Gastroesophageal sphincter (tissue), 4 donors: ENCODE measurements at regions not wholly inside any gene's neighbourhood (a gene's known extent, or its start where the extent isn't known, plus 50 kb on each side); places are given as distances from the start of the nearest gene placed in this dataset.
"Not testable (repeated sequence)": the region's sequence is repeated elsewhere in the genome, so short reads cannot be mapped to it uniquely, and the experiment has no call there.

Source experiments
- ATAC-seq: fragments of 150-250 bp; one replicate; pipeline ENCODE4 v1.9.1; 2016; ENCODE audit warnings: mild to moderate bottlenecking, moderate library complexity
- H3K27ac ChIP-seq, 4 donors: fragments of 200-600 bp; sonication (generic) in 3 of 4; 1 replicate in 3 of 4; 2 replicates in 1 of 4; pipeline ENCODE4 v1.5.1; 2016 to 2019
- H3K27me3 ChIP-seq: fragments of 200-600 bp; sonication (generic); one replicate; pipeline ENCODE4 v1.5.1; 2019
- H3K36me3 ChIP-seq, 2 donors: fragments of 200-600 bp; sonication (generic); one replicate each; pipeline ENCODE4 v1.5.1; 2019; ENCODE audit warnings: control low read depth in 1 of 2
- H3K4me1 ChIP-seq, 3 donors: fragments of 200-600 bp; sonication (generic); 1 replicate in 2 of 3; 2 replicates in 1 of 3; pipeline ENCODE4 v1.5.1; 2016 to 2019; ENCODE audit warnings: control low read depth in 2 of 3
- H3K4me3 ChIP-seq, 2 donors: fragments of 200-600 bp; sonication (generic); one replicate each; pipeline ENCODE4 v1.5.1; 2019; ENCODE audit warnings: mild to moderate bottlenecking in 1 of 2, moderate library complexity in 1 of 2
- H3K9me3 ChIP-seq, 3 donors: fragments of 200-600 bp; sonication (generic); one replicate each; pipeline ENCODE4 v1.5.1; 2017 to 2019; ENCODE audit warnings: control low read depth in 2 of 3
- EP300 ChIP-seq: sonication (generic); formaldehyde crosslinking; IDR thresholded peaks from one replicate; pipeline ENCODE4 v1.6.1; 2017; ENCODE audit warnings: antibody characterized with exemption, mild to moderate bottlenecking
- POLR2A ChIP-seq, 2 donors: fragments of 450-650 bp; IDR thresholded peaks; one replicate each; pipeline ENCODE4 v1.6.1; 2017; ENCODE audit warnings: antibody characterized with exemption in 2 of 2, mild to moderate bottlenecking in 2 of 2, moderate library complexity in 1 of 2
- POLR2AphosphoS5 ChIP-seq: sonication (generic); formaldehyde crosslinking; IDR thresholded peaks from one replicate; pipeline ENCODE4 v1.6.1; 2017; ENCODE audit warnings: antibody characterized with exemption
- WGBS, 2 donors: methylation state at CpG; one replicate each; pipeline ENCODE4 v1.1.5; 2018; ENCODE audit warnings: low coverage in 1 of 2; 5-methylcytosine and 5-hydroxymethylcytosine counted together
- TF ChIP-seq, protein P1 (sequence below), 4 experiments: fragments of 200-600 bp in 2 of 4; fragments of 450-650 bp in 2 of 4; sonication (generic) in 1 of 4; IDR thresholded peaks; one replicate each; pipeline ENCODE4 v1.5.1; 2017 to 2019; ENCODE audit warnings: antibody characterized with exemption in 4 of 4, mild to moderate bottlenecking in 2 of 4, moderate library complexity in 2 of 4

DNA sequence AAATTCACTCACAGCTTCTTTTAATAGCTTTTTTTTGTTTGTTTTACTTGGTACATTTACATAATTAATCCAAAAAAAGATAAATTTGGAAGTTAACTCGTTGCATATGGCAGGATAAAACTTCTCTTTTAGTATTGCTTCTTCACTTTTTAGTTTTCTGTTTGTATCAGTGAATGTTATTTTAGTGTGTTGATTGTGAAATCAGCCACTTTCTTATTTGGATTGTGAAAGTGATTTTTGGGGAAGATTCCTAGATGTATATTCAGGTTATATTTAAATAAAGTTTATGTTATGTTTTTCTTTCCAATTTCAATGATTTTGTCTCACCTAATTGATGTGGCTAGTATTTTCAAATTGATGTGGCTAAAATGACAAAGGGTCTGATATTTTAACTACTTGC is 693.9 kb upstream of the MGAT4C start:
- ATAC-seq, result no peak
- Histone ChIP-seq H3K4me3 (no peak overlapping the region), H3K36me3 (no peaks in the 10 kb centered on the region), H3K27me3 (no peaks in the 10 kb centered on the region), H3K9me3 (no peaks in the 10 kb centered on the region), H3K27ac (no peak overlapping the region), H3K4me1 (no peaks in the 10 kb centered on the region)
- WGBS, 2 donors, result 10 to 24% methylated on average over 1 of the region's 1 CpG
- TF ChIP-seq, protein P1, sequence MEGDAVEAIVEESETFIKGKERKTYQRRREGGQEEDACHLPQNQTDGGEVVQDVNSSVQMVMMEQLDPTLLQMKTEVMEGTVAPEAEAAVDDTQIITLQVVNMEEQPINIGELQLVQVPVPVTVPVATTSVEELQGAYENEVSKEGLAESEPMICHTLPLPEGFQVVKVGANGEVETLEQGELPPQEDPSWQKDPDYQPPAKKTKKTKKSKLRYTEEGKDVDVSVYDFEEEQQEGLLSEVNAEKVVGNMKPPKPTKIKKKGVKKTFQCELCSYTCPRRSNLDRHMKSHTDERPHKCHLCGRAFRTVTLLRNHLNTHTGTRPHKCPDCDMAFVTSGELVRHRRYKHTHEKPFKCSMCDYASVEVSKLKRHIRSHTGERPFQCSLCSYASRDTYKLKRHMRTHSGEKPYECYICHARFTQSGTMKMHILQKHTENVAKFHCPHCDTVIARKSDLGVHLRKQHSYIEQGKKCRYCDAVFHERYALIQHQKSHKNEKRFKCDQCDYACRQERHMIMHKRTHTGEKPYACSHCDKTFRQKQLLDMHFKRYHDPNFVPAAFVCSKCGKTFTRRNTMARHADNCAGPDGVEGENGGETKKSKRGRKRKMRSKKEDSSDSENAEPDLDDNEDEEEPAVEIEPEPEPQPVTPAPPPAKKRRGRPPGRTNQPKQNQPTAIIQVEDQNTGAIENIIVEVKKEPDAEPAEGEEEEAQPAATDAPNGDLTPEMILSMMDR (IDR thresholded peaks at IDR 0.05), result no peak
- TF ChIP-seq EP300, result no peak
- no peak for TF ChIP-seq POLR2A (IDR thresholded peaks at IDR 0.05)
- no peak for TF ChIP-seq POLR2AphosphoS5

GRCh38 chr12:86948851-86949250 is 692.7 kb upstream of the MGAT4C start:
- Histone ChIP-seq H3K4me1 (no peaks in the 10 kb centered on the region), H3K36me3 (no peaks in the 10 kb centered on the region)
- WGBS, 2 donors, result 85 to 86% methylated on average over 1 of the region's 1 CpG

GRCh38 chr12:86945685-86946196 is 689.5 kb upstream of the MGAT4C start:
- TF ChIP-seq EP300, result no peak
- TF ChIP-seq POLR2A (IDR thresholded peaks at IDR 0.05), result no peak
- TF ChIP-seq POLR2AphosphoS5, result no peak
- TF ChIP-seq, protein P1 (IDR thresholded peaks at IDR 0.05), result no peak
- no peak for ATAC-seq
- Histone ChIP-seq H3K27ac (no peak overlapping the region), H3K4me3 (no peak overlapping the region), H3K36me3 (no peaks in the 10 kb centered on the region), H3K9me3 (no peaks in the 10 kb centered on the region), H3K27me3 (no peaks in the 10 kb centered on the region), H3K4me1 (no peaks in the 10 kb centered on the region)
- WGBS, 2 donors, result 22 to 75% methylated on average over 1 of the region's 1 CpG

More at GRCh38 chr12:86948851-86949250, 692.7 kb upstream of the MGAT4C start:
- ATAC-seq, result no peak
- no peak overlapping the region for H3K27ac ChIP-seq
- H3K9me3 ChIP-seq, result no peaks in the 10 kb centered on the region
- no peaks in the 10 kb centered on the region for H3K27me3 ChIP-seq
- H3K4me3 ChIP-seq, result no peak overlapping the region
- TF ChIP-seq POLR2AphosphoS5 (no peak), EP300 (no peak), POLR2A (IDR thresholded peaks at IDR 0.05) (no peak)
- TF ChIP-seq, protein P1 (IDR thresholded peaks at IDR 0.05), result no peak

DNA sequence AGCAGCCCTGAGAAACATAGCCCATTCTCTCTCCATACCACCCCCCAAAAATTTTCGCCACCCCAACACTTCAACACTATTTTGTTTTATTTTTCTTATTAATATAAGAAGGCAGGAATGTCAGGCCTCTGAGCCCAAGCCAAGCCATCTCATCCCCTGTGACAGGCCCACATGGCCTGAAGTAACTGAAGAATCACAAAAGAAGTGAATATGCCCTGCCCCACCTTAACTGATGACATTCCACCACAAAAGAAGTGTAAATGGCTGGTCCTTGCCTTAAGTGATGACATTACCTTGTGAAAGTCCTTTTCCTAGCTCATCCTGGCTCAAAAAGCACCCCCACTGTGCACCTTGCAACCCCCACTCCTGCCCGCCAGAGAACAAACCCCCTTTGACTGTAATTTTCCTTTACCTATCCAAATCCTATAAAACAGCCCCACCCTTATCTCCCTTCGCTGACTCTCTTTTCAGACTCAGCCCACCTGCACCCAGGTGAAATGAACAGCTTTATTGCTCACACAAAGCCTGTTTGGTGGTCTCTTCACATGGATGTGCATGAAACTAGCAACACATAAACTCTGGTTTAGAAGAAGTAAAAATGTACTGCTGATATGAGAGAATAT is 688.1 kb upstream of the MGAT4C start:
- not testable (repeated sequence) for H3K36me3 ChIP-seq, H3K27ac ChIP-seq, H3K4me3 ChIP-seq, ATAC-seq, H3K4me1 ChIP-seq, H3K9me3 ChIP-seq, H3K27me3 ChIP-seq
- WGBS, 2 donors, result 67 to 96% methylated on average over 2 to 3 of the region's 3 CpGs

DNA sequence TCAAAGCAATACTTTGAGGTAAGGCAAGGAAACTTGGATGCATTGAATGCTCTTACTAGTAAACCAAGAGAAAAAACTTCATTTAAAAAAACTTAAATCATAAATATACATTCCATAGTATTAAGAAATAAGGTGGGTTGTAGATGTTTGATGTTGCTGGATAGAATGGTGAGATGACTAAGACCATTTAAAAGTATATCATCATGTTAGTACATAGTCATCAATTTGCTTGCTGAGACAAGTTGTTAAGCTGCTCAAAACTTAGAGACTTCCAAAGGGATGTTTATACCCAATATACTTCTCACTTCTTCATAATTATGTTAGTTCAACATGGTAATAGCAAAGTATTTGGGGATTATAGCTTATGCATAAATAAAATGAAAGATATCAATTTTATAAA is 675.5 kb upstream of the MGAT4C start:
- Histone ChIP-seq H3K36me3 (no peaks in the 10 kb centered on the region), H3K4me1 (no peaks in the 10 kb centered on the region), H3K27ac (no peak overlapping the region), H3K27me3 (no peaks in the 10 kb centered on the region), H3K9me3 (no peaks in the 10 kb centered on the region), H3K4me3 (no peak overlapping the region)
- no peak for ATAC-seq
- TF ChIP-seq POLR2AphosphoS5, result no peak

GRCh38 chr12:86929962-86930361 is 673.8 kb upstream of the MGAT4C start:
- 72 to 82% methylated on average over 2 of the region's 2 CpGs for WGBS, 2 donors
- no peak for ATAC-seq
- no peaks in the 10 kb centered on the region for H3K27me3 ChIP-seq

More at GRCh38 chr12:86929962-86930361, 673.8 kb upstream of the MGAT4C start:
- Histone ChIP-seq H3K9me3 (no peaks in the 10 kb centered on the region), H3K4me1 (no peaks in the 10 kb centered on the region), H3K27ac (no peak overlapping the region), H3K4me3 (no peak overlapping the region), H3K36me3 (no peaks in the 10 kb centered on the region)
- TF ChIP-seq EP300, result no peak
- no peak for TF ChIP-seq POLR2A (IDR thresholded peaks at IDR 0.05)
- TF ChIP-seq, protein P1 (IDR thresholded peaks at IDR 0.05), result no peak
- no peak for TF ChIP-seq POLR2AphosphoS5
